ENCODE measurements at regions not wholly inside any gene's neighbourhood (a gene's known extent, or its start where the extent isn't known, plus 50 kb on each side); places are given as distances from the start of the nearest gene placed in this dataset.

DNA sequence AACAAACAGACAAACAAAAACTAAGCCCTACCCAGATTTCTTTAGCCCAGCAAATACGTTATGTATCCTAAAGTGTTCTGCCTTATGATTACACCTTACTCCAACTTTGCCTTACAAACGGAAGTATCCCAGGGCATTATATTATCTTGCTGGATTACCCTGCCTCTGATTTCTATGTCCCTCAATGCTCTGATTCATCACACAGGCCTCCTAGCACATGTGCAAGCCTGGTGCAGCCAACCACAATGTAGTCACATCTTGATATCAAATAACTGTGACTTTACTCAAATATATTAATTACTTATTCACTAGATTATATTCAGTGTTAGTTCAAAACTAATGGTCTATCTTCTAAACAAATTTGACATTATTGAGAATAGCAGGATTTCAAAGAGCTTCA, 598.6 kb downstream of the TBC1D32 start:
- Histone ChIP-seq H3K27me3 (replicated peaks; ENCODE audit: insufficient read depth) (no peaks in the 10 kb centered on the region), H4K20me1 (ENCODE audit: insufficient read depth) (no peaks in the 10 kb centered on the region), H3K27ac (no peak overlapping the region), H3K79me2 (ENCODE audit: insufficient read depth) (no peaks in the 10 kb centered on the region), H3K4me2 (ENCODE audit: unreplicated experiment) (no peak overlapping the region), H3K36me3 (ENCODE audit: low read depth) (no peaks in the 10 kb centered on the region), H3K9ac (no peak overlapping the region), H3K9me2 (ENCODE audit: insufficient read depth) (no peaks in the 10 kb centered on the region), H3K4me3 (no peak overlapping the region), H3K9me3 (ENCODE audit: low read depth) (no peaks in the 10 kb centered on the region), H3F3A (ENCODE audit: insufficient read depth) (no peaks in the 10 kb centered on the region), H2AFZ (no peak overlapping the region), H3K4me1 (ENCODE audit: insufficient read depth) (no peaks in the 10 kb centered on the region)
- WGBS, 2 experiments (ENCODE audit: low coverage in 1 of 2, low lambda C conversion rate in 2 of 2, missing lambda C conversion rate in 2 of 2): 36 to 44% methylated on average over 2 of the region's 2 CpGs
- DNase-seq: no peak
- no peak for TF ChIP-seq EZH2phosphoT487 (IDR thresholded peaks at IDR 0.05; ENCODE audit: insufficient read depth, low read depth)
- TF ChIP-seq EZH2 (IDR thresholded peaks at IDR 0.05; ENCODE audit: insufficient read depth, poor library complexity, severe bottlenecking): no peak
- in situ Hi-C loops (cut with MboI): no loop called here

DNA sequence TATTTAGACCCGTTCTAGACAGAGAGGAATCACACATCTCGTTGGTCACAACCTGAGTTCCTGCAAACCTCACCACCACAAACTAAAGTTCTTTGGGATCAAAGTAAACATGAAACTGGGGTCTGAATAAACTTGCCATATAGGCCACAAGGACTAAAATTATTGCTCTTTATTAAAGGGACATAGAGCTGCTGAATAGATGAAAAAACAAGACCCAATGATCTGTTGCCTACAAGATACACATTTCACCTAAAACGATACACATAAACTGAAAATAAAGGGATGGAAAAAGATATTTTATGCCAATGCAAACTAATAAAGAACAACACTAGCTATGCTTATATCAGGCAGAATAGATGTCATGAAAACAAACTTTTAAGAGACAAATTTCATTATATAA, 623.0 kb downstream of the TBC1D32 start:
- TF ChIP-seq EZH2 (IDR thresholded peaks at IDR 0.05; ENCODE audit: insufficient read depth, poor library complexity, severe bottlenecking): no peak
- TF ChIP-seq EZH2phosphoT487 (IDR thresholded peaks at IDR 0.05; ENCODE audit: insufficient read depth, low read depth): no peak
- Histone ChIP-seq H3K4me2 (ENCODE audit: unreplicated experiment) (no peak overlapping the region), H3K27ac (no peak overlapping the region), H3K4me1 (ENCODE audit: insufficient read depth) (no peaks in the 10 kb centered on the region), H3K36me3 (ENCODE audit: low read depth) (no peaks in the 10 kb centered on the region), H3K4me3 (no peak overlapping the region), H3K9me3 (ENCODE audit: low read depth) (peaks cover 4% of the 10 kb centered on the region), H3K27me3 (replicated peaks; ENCODE audit: insufficient read depth) (no peaks in the 10 kb centered on the region), H2AFZ (no peak overlapping the region), H3F3A (ENCODE audit: insufficient read depth) (no peaks in the 10 kb centered on the region), H3K9ac (no peak overlapping the region), H4K20me1 (ENCODE audit: insufficient read depth) (no peaks in the 10 kb centered on the region), H3K79me2 (ENCODE audit: insufficient read depth) (no peaks in the 10 kb centered on the region), H3K9me2 (ENCODE audit: insufficient read depth) (no peaks in the 10 kb centered on the region)
- WGBS, 2 experiments (ENCODE audit: low coverage in 1 of 2, low lambda C conversion rate in 2 of 2, missing lambda C conversion rate in 2 of 2): 15 to 20% methylated on average over 3 of the region's 3 CpGs
- in situ Hi-C loops (cut with MboI): no loop called here
- no peak for DNase-seq

DNA sequence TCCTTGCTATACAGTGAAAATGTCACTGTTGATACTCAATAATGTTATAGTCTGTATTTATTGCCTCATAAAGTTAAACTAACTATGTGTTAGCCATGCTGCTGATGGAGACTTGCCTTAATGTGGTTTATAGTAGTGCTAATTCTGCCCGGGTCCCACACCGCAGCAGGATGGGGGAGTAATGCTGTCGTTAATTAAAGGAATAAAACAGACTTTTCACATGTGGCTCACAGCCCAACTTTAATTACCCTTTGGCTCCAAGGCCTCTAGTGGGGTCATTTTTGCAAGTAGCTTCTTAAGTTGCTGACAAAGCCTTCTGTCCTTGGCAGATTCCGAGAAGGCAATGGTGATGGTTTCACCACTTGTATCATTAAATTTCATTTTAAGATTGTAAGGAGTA, 634.3 kb downstream of the TBC1D32 start:
- H3K4me1 ChIP-seq (ENCODE audit: insufficient read depth): no peaks in the 10 kb centered on the region
- H3K4me2 ChIP-seq (ENCODE audit: unreplicated experiment): no peak overlapping the region
- H4K20me1 ChIP-seq (ENCODE audit: insufficient read depth): no peaks in the 10 kb centered on the region
- H3K9ac ChIP-seq: no peak overlapping the region
- no peak overlapping the region for H2AFZ ChIP-seq
- TF ChIP-seq EZH2 (IDR thresholded peaks at IDR 0.05; ENCODE audit: insufficient read depth, poor library complexity, severe bottlenecking) (no peak), EZH2phosphoT487 (IDR thresholded peaks at IDR 0.05; ENCODE audit: insufficient read depth, low read depth) (no peak)
- H3K9me2 ChIP-seq (ENCODE audit: insufficient read depth): no peaks in the 10 kb centered on the region
- H3K27me3 ChIP-seq (replicated peaks; ENCODE audit: insufficient read depth): no peaks in the 10 kb centered on the region
- no peak for DNase-seq
- 3 to 7% methylated on average over 4 of the region's 4 CpGs for WGBS, 2 experiments (ENCODE audit: low coverage in 1 of 2, low lambda C conversion rate in 2 of 2, missing lambda C conversion rate in 2 of 2)
- no peaks in the 10 kb centered on the region for H3K36me3 ChIP-seq (ENCODE audit: low read depth)
- H3K27ac ChIP-seq: no peak overlapping the region
- H3K9me3 ChIP-seq (ENCODE audit: low read depth): no peaks in the 10 kb centered on the region
- no peak overlapping the region for H3K4me3 ChIP-seq
- in situ Hi-C loops (cut with MboI): no loop called here
- no peaks in the 10 kb centered on the region for H3K79me2 ChIP-seq (ENCODE audit: insufficient read depth)
- H3F3A ChIP-seq (ENCODE audit: insufficient read depth): no peaks in the 10 kb centered on the region

DNA sequence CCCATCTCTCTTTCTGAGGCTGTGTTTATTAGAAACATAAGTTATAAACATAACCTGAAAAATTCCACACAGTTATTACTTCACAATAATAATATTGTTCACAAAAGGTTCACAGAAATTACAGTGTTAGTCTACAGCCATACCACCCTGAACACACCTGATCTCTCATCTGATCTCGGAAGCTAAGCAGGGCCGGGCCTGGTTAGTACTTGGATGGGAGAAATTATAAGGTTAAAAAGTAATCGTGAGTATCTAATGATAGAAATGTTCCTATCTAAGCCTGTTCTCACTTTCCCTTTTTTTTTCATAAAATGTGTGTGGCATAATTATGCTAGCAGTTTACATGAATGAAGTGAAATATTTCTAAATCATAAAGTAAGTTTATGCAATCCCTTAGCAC, 647.8 kb downstream of the TBC1D32 start:
- H3K27me3 ChIP-seq (replicated peaks; ENCODE audit: insufficient read depth): no peaks in the 10 kb centered on the region
- H2AFZ ChIP-seq: no peak overlapping the region
- no peaks in the 10 kb centered on the region for H3F3A ChIP-seq (ENCODE audit: insufficient read depth)
- in situ Hi-C loops (cut with MboI): no loop called here
- H3K36me3 ChIP-seq (ENCODE audit: low read depth): no peaks in the 10 kb centered on the region
- TF ChIP-seq EZH2phosphoT487 (IDR thresholded peaks at IDR 0.05; ENCODE audit: insufficient read depth, low read depth) (no peak), EZH2 (IDR thresholded peaks at IDR 0.05; ENCODE audit: insufficient read depth, poor library complexity, severe bottlenecking) (no peak)
- no peaks in the 10 kb centered on the region for H3K4me1 ChIP-seq (ENCODE audit: insufficient read depth)
- no peaks in the 10 kb centered on the region for H4K20me1 ChIP-seq (ENCODE audit: insufficient read depth)
- no peak overlapping the region for H3K4me3 ChIP-seq
- no peak for DNase-seq
- H3K9me2 ChIP-seq (ENCODE audit: insufficient read depth): no peaks in the 10 kb centered on the region
- no peak overlapping the region for H3K4me2 ChIP-seq (ENCODE audit: unreplicated experiment)
- H3K27ac ChIP-seq: no peak overlapping the region
- WGBS, 2 experiments (ENCODE audit: low coverage in 1 of 2, low lambda C conversion rate in 2 of 2, missing lambda C conversion rate in 2 of 2): 29 to 37% methylated on average over 3 of the region's 3 CpGs
- no peaks in the 10 kb centered on the region for H3K79me2 ChIP-seq (ENCODE audit: insufficient read depth)
- no peaks in the 10 kb centered on the region for H3K9me3 ChIP-seq (ENCODE audit: low read depth)
- H3K9ac ChIP-seq: no peak overlapping the region

DNA sequence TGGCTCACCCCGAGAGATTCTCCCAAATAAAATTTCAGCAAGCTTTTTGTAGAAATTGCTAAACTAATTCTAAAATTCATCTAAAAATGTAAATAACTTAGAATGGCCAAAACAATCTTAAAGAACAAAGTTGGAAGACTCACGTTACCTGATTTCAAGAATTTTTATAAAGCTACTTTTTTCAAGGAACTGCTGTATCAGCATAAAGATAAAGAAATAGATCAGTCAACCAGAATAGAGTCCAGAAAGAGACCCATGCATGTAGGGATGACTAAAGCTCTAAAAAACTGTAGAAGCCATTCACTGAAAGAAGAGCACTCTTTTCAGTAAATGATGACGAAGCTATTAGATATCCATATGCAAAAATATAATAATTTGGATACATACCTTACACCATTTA, 652.1 kb downstream of the TBC1D32 start:
- Histone ChIP-seq H3K9me3 (ENCODE audit: low read depth) (no peaks in the 10 kb centered on the region), H3K4me1 (ENCODE audit: insufficient read depth) (no peaks in the 10 kb centered on the region), H2AFZ (no peak overlapping the region), H3K79me2 (ENCODE audit: insufficient read depth) (no peaks in the 10 kb centered on the region), H3K27ac (no peak overlapping the region), H3K27me3 (replicated peaks; ENCODE audit: insufficient read depth) (no peaks in the 10 kb centered on the region), H3K4me3 (no peak overlapping the region), H3K9ac (no peak overlapping the region), H3K4me2 (ENCODE audit: unreplicated experiment) (no peak overlapping the region), H3F3A (ENCODE audit: insufficient read depth) (no peaks in the 10 kb centered on the region), H3K9me2 (ENCODE audit: insufficient read depth) (no peaks in the 10 kb centered on the region), H4K20me1 (ENCODE audit: insufficient read depth) (no peaks in the 10 kb centered on the region; the same call in 1 of the 2 replicates), H3K36me3 (ENCODE audit: low read depth) (no peaks in the 10 kb centered on the region)
- in situ Hi-C loops (cut with MboI): no loop called here
- no peak for DNase-seq
- 15 to 19% methylated on average over 3 of the region's 3 CpGs for WGBS, 2 experiments (ENCODE audit: low coverage in 1 of 2, low lambda C conversion rate in 2 of 2, missing lambda C conversion rate in 2 of 2)
- TF ChIP-seq EZH2phosphoT487 (IDR thresholded peaks at IDR 0.05; ENCODE audit: insufficient read depth, low read depth) (no peak), EZH2 (IDR thresholded peaks at IDR 0.05; ENCODE audit: insufficient read depth, poor library complexity, severe bottlenecking) (no peak)
